ENCODE measurements at regions not wholly inside any gene's neighbourhood (a gene's known extent, or its start where the extent isn't known, plus 50 kb on each side); places are given as distances from the start of the nearest gene placed in this dataset.
"Not testable (repeated sequence)": the region's sequence is repeated elsewhere in the genome, so short reads cannot be mapped to it uniquely, and the experiment has no call there.

DNA sequence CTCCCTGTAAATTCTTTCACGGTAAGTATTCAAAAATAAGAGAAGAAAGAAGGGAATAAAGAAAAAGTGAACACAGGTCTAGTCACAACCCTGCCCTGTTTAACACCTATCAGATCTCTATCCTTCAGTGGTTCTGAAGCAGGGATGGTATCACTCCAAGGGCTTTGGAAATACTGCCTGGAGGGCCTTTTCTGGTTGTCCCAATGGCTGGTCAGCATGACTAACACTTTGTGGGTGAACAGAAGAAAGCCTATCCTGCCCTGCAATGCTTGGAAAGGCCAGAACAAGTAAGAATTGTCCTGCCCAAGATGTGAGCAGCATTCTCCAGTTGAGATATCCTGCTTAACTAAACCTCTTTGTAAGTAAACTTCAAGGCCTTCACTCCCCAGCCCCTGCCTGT lies 124.9 kb downstream of the TMEM167A start:
- DNase-seq, result no peak

DNA sequence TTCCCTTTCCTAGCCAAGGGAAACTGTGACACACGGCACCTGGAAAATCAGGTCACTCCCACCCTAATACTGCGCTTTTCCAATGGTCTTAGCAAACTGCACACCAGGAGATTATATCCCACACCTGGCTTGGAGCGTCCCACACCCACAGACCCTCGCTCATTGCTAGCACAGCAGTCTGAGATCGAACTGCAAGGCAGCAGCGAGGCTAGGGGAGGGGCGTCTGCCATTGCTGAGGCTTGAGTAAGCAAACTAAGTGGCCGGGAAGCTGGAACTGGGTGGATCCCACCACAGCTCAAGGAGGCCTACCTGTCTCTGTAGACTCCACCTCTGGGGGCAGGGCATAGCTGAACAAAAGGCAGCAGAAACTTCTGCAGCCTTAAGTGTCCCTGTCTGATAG lies 132.9 kb downstream of the TMEM167A start:
- not testable (repeated sequence) for DNase-seq

DNA sequence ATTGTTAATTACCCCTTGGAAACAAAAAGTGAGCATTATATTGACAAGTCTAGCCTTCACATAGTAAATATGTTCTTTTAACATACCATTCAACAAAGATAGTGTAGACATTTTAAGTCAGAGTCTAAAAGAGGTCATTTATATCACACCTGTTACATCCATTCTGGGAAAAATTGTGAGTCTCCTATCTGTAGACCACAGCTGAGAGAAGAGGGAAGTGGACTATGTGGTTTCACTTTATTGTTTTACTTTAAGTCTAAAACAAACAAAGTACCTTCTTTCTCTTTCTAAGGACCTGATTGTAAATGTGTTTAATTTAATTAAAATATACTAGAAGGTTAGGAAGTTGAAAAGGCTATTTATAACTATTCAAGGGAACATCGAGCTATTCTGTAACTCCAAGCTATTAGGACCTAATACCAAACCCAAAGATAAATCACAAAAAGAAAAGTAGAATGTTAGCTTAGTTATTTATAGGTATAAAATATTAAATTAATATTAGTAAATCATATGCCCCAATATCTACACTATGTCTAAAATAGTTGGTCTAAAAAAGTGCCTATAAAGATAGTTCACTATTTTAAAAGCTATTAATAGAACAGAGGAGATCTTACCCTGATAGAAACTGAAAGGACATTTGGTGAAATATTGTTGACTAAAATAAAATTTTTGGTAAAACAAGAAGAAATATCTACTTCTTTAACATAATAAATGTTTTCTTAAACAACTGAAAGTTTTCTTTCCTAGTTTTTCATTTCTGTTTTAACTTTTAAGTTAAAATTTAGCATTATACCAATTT lies 134.9 kb downstream of the TMEM167A start:
- DNase-seq, result no peak

DNA sequence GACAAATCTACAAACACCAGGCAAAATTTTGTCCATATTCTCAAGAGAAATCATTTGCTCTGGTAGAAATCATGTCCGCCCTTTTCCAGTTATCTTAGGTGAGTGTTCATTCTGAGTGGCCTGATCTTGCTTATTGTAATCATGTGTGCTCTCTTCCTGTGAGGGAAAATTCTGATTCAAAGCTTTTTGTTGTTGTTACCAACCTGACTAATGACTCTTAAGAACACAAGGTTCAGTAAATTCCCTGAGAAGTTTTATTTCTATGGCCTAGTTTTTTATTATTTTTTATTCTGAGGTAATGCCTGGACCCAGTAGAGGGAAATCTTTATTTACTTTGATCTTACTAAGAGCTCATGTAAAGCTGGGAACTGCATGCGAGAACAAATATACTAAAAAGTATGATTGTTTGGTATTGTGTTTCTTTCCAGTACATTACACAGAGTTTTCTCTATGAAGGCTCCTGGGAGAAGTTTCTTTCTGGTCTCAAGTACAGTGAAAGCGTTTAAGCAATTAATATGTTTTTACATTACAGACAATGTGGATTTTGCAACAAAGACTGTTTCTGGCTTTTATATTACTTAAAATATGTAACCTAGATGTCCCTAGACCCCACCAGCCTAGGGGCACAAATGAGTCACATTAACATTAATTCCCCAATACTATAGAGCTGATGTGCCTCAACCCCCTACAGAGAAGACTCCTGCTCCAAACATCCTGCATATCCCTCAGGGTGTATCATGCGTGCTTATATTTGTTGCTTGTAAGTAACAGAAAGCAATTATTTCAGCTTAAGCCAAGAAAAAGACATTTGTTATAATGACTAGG lies 138.1 kb downstream of the TMEM167A start:
- no peak for DNase-seq

DNA sequence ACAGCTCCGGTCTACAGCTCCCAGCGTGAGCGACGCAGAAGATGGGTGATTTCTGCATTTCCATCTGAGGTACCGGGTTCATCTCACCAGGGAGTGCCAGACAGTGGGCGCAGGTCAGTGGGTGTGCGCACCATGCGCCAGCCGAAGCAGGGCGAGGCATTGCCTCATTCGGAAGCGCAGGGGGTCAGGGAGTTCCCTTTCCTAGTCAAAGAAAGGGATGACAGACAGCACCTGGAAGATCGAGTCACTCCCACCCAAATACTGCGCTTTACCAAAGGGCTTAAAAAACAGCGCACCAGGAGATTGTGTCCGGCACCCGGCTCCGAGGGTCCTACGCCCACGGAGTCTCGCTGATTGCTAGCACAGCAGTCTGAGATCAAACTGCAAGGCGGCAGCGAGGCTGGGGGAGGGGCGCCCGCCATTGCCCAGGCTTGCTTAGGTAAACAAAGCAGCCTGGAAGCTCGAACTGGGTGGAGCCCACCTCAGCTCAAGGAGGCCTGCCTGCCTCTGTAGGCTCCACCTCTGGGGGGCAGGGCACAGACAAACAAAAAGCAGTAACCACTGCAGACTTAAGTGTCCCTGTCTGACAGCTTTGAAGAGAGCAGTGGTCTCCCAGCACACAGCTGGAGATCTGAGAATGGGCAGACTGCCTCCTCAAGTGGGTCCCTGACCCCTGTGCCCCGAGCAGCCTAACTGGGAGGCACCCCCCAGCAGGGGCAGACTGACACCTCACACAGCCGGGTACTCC lies 144.5 kb downstream of the TMEM167A start:
- DNase-seq, result not testable (repeated sequence)

DNA sequence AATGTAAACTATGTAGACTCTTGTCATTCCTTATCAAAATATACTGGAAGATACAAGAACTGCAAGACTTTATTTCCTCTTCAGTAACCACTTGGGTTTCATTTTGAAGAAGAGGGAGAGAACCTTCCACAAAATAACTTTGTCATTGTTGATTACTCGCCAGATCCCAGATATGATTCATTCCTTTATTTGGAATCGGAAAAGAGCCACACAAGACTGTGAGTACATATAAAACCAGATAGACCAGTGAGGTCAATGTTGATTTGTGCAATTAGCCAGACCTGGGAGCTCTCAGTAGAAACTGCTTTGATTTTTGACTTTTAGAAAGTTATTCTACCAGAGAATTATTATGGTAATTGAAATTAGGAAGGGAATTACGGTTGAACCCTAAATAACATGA lies 146.1 kb downstream of the TMEM167A start:
- no peak for DNase-seq

DNA sequence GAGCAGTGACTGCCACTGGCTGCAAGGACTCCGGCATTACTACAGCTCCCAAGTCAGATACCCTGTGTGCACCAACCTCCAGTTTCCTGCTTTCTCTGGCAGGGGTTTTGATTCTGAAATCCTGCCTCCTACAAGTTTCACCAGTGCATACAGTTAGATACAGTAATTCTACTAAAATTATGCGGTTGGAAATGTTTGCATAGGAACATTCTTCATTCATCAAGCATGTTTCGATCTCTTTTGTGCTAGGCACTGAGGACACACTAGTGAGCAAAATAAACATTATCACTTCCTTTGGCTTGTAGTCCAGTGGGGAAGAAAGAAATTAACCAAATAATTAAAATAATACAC lies 152.2 kb downstream of the TMEM167A start:
- DNase-seq, result no peak

DNA sequence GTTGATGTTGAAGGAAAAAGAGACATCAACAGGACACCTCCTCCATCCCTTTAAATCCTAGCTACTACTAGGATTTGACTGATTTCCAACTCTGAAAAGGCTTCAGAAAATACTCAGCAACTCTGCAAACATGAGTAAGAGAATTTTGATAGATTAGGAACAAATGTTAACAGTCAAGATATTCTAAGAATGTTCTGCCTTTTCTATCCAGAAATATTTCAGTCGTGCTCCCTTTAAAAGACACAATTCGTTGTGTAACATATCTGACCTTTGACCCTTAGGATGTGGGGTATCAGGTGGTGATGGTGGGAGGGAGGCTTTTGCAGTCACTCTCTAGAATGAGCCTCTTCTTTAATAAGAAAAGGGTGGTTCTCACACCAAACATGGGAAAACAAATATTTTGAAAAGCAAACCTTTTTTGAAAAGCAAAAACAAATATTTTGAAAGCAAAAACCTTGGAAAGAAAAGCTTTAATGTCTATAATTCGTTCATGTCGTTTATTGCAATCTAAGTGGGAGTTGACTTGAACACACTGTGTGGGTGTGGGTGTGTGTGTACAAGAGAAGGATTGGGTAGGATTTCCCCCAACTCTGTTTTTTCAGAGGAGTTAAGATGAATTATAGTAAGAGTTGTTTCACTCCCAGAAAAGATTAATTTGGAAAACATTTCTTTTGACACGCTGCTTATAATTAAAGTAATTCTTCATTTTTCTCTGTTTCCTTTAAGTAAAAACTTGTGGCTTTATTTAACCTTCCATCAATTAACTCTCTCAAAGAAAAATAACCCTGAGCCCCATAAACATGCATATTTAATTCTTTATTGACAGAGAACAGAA lies 152.8 kb downstream of the TMEM167A start:
- DNase-seq, result no peak

DNA sequence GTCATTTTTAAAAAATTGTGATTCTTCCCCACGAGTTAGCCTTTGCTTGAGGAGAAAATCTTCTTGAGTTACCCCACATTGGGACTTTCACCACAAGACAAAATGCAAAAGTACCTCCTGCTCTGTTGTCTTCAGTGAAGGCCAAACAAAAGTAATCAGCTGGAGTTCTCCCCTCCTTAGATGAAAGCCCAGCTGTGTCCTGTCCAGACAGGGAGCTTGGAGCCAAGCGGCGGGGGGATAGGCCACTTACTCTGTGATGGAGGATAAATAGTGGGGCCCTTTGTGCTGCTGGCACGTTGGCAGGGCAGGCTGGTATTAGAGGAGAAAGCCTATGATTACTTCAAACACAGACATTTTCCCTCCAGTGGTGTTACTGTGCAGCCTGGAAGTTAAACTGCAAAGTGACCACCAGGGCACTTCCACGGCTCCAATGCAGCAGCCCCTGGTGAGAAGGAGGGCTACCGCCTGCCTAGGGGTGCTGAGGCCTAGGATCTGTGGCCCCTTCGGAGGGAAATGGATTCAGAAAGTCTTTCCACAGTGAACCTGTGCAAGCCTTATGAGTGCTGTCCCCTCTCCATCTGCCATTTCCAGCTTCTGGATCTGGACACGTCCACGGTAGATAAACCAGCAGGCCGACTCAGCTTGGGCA lies 155.0 kb downstream of the TMEM167A start:
- DNase-seq, result no peak

DNA sequence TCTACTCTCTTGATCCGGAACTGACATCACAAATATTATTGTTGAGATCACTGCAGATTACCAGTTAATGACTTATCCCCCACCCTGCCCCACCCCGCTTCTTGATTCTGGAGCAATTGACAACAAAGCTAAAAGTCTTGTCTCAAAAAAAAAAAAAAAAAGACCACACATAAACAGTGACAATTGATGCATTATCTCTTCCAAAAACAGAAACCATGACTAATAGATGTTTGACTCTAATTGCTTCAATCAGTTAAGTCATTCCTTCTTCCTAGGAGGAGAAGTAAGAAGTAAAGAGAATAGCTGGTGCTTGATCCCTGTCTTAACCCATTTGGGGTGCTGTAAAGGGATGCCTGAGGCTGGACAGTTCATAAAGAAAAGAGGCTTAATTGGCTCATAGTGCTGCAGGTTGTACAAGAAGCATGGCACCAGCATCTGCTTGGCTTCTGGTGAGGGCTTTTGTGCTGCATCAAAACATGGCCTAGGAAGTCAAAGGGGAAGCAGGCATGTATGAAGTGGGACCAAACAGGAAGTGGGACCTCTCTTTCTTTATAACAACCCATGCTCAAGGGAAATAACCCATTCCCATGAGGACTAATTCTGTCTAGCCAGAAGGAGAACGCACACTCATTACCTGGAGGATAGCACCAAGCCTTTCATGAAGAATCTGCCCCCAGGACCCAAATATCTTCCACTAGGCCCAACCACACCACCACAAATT lies 158.7 kb downstream of the TMEM167A start:
- DNase-seq, result no peak

DNA sequence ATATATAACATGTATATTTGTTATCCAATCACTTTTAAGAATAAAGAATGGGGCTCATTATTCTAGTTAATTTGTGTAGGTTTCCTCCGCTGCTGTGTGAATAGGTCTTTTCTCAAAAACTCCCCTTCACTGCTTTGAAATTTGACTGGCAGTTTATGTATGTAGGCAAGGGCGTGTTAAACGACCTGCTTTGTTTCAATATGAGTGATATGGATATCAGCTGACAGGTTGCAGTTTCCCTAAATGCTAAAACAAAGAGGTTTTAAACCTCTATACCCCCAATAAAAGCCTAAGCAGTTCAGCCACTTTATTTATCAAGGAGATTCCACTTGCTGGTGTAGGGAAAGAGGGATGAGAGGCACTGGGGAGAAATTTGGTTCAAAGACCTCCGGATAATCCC lies 159.6 kb downstream of the TMEM167A start:
- DNase-seq, result no peak

DNA sequence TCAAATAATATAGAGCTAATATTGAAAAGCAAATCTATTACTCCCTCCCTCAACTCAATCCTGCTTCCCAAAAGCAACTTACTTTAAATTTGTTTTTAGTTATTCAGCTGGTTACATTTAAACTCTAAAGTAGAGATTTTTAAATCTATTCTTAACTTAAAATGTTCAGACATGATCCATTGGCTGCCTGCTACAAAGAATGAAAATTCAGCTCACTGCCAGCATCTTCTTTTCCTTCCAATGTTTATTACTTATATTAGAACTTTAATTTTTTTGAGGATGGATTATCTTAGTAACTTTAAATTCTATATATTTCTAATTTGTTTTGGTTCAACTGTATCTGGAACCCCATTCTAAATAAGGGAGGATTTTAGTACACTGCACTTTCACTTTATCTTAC lies 163.2 kb downstream of the TMEM167A start:
- no peak for DNase-seq

DNA sequence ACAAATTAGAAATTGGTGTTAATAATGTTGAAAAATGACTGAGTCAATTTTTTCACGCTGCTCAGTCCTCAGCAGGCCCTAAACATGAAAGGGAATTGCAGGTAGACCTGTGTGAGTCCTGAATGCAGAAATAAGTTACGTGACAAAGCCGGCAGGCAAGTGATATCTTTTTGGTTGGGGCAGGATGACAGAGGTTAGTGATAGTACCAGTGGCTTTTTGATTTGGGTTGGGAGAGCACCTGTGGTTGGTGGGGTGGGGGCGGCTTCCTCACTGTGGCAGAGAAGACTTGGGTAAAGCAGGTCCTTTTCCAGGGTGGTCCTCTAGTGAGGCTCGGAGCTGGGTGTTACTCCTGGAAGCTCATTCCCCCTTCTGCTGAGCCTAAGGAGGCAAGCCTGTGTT lies 164.7 kb downstream of the TMEM167A start:
- no peak for DNase-seq

DNA sequence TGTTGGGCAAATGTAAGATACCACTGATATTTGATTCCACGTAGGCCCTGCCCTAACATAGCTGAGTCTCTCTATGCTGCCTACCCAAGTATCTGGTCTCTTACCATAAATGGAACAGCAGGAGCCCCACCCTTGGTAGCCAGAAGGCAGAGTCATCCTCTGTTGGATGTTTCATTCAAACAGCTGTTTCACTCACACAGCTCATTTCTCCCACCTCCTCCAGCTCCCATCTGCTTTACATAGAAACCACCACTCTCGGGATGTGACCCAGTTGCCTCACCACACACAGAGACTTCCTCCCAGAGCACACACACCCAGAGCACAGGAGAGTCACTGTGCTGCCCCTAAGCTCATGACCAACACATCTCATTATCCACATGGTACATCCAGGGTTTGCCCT lies 165.3 kb downstream of the TMEM167A start:
- DNase-seq, result no peak

DNA sequence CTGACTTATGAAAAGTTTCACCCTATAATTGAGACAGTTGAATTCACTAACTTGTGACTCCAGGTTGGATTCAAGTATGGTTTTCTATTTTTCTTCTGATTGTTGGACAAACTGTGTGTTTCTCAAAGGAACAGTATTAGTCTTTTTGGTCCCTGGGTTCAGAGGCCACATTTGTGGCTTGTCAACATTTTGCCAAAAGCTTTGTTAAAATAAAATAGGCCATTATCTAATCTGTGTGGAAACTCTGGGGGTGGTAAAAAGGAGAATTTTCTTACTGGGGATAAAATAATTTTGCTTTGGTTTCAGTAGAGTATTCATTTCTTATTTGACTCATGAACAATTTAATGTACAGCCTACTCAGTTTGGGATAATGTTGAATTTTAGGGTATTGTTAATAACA lies 166.3 kb downstream of the TMEM167A start:
- DNase-seq, result no peak

DNA sequence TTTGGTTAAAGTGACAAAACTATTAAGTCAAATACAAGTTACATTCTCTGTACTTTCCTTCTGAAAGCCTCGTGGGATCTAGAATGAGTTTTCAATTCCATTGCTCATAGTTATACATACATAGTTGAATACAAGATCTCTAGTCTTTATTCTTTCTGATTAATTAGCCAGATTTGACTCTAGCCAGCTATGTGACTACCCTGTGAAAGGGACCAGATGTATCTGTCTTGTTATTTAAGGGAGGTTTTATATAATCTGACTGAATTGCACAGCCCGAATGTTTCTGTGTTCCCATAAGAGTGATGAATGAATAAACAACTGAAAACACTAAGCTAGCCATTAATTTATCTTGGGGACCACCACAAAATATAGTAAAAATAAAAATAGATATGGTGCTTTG lies 166.7 kb downstream of the TMEM167A start:
- no peak for DNase-seq

DNA sequence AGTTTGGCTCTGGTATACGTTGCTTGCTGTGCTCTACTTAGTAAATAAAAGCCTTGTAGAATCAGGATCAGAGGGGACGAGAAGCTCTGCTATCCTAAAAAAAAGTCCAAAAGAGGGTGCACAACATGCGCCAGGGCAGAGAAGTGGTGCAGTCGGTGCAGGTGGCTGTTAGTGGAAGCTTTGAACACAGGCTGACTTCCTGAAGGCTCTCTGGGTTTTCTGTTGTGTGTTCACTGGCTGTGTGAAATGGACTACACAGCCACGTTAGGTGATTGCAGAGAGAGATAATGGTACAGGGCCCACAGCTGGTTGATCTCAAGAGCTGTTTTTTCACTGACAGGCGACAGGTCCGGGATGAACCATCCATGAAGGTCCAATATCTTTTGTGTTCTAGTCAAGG lies 167.4 kb downstream of the TMEM167A start:
- DNase-seq, result no peak

DNA sequence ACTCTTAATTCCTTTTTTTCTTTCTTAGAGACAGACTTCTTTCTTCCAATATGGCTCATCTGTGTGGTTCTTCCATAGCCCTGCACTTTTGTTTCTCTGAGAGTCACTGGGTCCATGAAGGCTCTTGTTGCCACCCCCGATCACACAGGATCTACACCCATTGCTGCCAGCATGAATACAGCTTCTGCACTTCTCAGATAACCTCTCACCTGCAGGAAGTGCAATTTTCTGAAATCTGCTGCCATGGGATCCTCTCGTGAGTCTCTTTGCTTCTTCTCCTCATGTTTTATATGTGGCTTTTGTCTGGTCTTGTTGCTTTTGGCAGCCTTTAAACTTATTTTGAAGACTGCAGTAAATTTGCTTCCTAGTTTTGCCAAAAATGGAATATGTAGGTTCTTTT lies 171.2 kb downstream of the TMEM167A start:
- DNase-seq, result no peak

DNA sequence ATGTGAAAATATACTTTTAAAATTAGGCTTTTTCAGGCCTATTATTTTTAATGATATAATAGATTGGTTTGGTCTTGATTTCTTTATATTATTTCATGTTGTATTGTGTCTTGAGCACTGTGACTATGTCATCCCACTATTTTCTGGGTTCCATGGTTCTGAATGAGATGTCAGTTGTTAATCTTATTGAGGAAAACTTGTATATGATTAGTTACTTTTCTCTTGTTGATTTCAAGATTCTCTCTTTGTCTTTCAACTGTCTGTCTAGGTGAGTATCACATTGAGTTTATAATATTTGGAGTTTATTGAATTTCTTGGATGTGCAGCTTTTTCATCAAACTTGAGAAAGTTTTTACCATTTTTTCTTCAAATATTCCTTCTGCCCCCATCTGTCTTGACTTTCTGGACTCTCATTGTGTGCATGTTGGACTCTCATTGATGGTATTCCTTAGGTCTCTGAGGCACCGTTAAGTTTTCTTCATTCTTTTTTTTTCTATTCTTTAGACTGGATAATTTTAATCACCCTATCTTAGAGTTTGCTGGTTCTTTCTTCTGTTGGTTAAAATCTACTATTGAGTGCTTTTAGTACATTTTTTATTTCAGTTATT lies 175.8 kb downstream of the TMEM167A start:
- no peak for DNase-seq

DNA sequence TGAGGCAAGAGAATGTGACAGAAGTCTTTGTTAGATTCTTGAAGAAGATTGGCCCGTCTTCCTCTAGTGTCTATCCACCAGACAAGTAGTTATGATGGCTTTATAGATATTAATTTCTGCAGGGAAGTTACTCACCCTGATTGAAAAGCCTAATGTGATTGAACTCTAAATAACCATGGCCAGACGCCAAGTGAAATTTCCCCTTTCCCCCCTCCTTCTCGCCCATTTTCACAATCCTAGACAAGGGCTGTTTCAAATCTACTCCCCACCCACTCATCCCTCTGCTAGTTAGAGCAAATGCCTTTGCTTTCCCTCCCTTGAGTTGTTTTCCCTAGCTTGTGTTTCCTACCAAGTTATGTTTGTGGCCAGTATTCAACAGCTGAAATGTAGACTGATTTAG lies 182.5 kb downstream of the TMEM167A start:
- no peak for DNase-seq

DNA sequence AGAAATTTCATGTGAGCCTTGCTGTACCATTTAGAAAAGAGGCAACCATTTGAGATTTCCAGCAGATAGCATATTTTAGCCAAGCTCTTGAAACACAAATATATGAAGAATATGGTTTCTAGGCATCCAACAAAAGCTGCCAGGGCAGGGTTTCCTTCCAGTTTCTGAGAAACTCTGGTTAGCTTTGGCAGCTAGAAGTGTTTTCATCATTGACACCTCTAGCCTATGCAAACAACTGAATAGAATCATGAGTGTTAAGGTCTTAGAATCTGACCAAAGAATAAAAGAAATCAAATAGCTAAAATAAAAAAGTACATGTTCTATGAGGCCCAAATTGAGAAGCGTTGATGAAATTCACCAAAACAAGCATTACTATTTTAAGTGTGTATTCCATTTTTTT lies 188.1 kb downstream of the TMEM167A start:
- DNase-seq, result no peak

Data from NCI-H524 treated with DMSO at 0.1 percent for 48 hours (cell line).